ENCODE measurements at regions not wholly inside any gene's neighbourhood (a gene's known extent, or its start where the extent isn't known, plus 50 kb on each side); places are given as distances from the start of the nearest gene placed in this dataset.
A peak's percentile ranks its signal among the peaks of the same experiment; 100 is the strongest.
"Not testable (repeated sequence)": the region's sequence is repeated elsewhere in the genome, so short reads cannot be mapped to it uniquely, and the experiment has no call there.

- no peak for DNase-seq
Observed at GRCh38 chr11:130526846-130527245, 78.4 kb downstream of the ADAMTS15 start.

GRCh38 chr11:130527636-130528297, 79.3 kb downstream of the ADAMTS15 start:
- no peak for DNase-seq

GRCh38 chr11:130528298-130529261, 80.1 kb downstream of the ADAMTS15 start:
- DNase-seq = no peak

GRCh38 chr11:130529366-130529765, 80.9 kb downstream of the ADAMTS15 start:
- DNase-seq = no peak

DNA sequence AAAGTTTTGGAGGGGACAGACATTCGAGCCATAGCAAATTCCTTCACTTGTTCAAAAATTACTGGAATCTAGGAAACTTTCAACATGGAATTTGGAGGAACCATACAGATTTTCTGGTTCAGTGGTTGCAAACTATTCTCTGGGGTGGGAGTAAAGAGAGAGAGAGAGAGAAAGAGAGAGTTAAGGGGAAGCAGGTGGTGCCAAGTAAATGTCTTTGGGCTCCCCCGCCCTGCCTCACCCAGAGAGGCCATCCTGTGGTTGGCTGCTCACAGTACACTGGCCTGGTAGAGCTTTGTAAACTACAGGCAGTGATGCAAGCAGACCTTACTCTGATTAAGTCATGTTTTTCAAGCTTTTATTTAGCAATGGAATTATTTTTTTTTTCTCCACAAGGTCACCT, 82.6 kb downstream of the ADAMTS15 start:
- no peak for DNase-seq

DNA sequence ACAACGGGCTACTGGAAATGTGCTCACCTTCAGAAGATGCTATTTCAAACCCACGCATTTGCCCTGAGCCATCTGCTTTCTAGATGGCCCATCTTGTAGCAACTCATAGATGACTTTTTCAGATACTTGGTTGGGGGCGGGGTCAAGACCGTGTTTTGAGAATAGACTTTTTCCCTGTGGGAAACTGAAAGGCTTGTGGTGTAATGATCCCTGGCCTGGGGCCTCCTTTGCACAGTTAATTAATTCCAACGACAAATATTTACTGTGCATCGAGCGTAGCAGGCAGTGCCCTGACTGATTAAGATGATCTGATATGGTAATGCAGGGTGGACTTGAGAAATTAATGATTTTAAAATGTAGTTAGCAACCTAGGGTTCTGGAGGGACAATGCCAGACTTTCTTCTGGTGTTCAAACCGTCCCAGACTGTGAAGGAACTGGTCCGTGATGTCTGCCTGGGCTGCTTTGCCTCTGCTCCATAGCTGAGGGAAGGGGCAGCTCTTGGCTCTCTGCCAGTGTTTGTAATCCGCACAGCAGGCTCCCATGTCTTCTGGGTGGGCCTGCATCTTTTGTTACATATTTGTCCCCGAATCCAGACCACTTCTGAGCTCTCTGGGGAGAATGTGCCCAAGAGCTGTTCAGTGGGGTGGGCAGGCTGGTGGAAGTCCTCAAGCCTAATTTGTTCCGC, 84.8 kb downstream of the ADAMTS15 start:
- peak; percentile 72 for DNase-seq

DNA sequence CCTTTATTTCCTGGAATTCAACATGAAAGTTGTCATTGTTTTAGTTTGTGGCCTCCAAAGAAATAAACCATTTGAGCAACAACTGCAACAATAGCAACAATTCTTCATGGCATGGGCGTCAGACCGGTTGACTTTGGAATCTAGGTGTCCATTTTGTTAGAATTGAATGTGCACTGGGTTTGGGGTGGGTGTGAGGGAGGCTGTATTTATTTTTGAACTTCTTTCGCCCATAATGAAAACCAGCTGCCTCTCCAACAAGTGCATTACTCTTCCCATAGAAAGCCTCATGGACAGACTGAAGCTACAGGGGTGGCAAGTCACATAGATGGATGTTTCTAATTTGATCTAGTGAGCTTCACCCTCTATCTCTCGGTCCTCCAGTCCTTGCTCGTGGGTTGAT, 85.4 kb downstream of the ADAMTS15 start:
- no peak for DNase-seq

GRCh38 chr11:130534551-130534950, 86.1 kb downstream of the ADAMTS15 start:
- no peak for DNase-seq

GRCh38 chr11:130535520-130535919, 87.1 kb downstream of the ADAMTS15 start:
- no peak for DNase-seq

GRCh38 chr11:130536106-130537040, 87.9 kb downstream of the ADAMTS15 start:
- DNase-seq = no peak

DNA sequence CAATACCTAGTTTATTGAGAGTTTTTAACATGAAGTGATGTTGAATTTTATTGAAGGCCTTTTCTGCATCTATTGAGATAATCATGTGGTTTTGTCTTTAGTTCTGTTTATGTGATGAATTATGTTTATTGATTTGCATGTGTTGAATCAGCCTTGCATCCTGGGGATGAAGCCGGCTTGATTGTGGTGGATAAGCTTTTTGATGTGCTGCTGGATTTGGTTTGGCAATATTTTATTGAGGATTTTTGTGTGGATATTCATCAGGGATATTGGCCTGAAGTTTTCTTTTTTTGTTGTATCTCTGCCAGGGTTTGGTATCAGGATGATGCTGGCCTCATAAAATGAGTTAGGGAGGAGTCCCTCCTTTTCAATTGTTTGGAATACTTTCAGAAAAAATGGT, 91.2 kb downstream of the ADAMTS15 start:
- DNase-seq = not testable (repeated sequence)

DNA sequence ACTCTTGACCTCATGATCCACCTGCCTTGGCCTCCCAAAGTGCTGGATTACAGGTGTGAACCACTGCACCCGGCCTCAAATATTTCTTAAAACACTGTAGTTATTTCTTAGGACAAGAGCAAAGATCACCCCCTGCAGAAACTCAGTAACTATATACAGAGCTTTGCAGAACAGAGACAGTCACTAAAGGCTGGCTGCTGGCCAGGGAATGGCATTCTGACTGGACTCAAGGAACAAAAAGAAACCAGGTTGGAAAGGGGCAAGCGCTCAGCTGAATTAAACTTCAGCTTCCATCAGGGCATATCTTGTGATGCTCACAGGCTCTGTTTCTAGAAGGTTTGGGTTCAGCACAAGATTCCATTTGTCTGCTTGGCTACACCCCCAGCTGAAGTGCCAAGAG, 95.8 kb downstream of the ADAMTS15 start:
- no peak for DNase-seq

DNA sequence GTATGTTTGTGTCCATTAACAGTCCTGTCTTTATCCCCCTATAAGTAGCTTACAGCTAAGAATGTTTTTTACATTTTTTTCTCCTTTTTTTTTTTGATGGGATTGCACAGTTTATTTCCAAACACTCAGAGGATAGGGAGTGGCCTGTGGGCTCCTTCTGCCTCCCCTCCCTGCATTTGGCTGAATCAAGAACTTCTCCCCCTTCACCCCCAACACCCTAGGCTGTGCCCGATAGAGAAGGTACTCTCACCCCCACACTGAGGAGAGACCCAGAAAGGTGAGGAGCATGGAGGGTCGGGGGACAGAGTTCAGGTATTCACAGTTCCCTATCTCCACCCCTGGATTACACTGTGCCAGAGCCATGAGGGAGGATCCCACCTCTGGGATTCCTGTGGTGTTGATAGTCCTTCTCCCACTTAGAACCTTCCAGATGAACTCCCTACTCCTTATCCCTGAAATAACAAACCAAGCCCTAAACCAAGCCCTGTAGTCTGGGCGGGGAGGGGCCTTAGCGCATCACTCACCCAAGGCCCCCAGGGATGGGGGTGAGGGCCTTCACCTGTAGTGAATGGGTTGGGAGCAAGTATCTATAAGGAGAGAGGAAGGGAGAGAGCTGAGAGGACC, 97.1 kb downstream of the ADAMTS15 start:
- no peak for DNase-seq

- DNase-seq = no peak
Observed at GRCh38 chr11:130546438-130546837, 98.0 kb downstream of the ADAMTS15 start.

GRCh38 chr11:130546901-130547694, 98.7 kb downstream of the ADAMTS15 start:
- no peak for DNase-seq

- DNase-seq = no peak
Observed at GRCh38 chr11:130547761-130548490, 99.5 kb downstream of the ADAMTS15 start.

- no peak for DNase-seq
Observed at GRCh38 chr11:130548491-130548833, 100.0 kb downstream of the ADAMTS15 start.

DNA sequence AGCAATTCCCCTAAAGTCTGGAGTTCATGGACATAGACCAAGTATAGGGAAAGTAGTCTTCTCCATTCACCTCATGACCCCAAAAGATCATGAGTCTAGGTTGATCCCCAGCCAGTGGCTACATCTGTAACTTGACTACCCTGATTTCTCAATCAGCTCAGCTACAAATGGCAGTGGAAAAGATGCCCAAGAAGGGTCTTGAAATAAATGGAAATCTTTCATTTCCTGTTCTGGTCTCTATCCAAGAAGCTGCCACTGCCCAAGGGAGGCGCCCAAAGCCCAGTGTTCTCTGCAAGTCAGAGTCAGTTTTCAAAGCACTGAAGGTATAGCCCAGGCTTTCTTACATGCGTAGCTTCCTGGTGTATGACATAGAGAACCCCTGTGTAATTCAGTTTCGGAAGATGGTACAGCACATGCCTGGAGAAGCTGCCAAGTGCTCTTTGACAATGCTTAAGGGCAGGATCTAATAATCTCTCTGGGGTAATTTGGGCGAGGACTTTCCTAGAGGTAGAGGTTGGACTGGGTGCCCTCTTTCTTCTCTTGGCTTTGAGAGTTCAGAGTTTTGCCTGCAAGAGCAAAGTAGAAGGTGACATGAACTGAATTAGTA, 101.1 kb downstream of the ADAMTS15 start:
- no peak for DNase-seq

GRCh38 chr11:130550150-130550549, 101.7 kb downstream of the ADAMTS15 start:
- DNase-seq = no peak

GRCh38 chr11:130550984-130551383, 102.5 kb downstream of the ADAMTS15 start:
- no peak for DNase-seq

Measured in NCI-H82 (cell line).